GM12872 (cell line): ENCODE measurements at regions not wholly inside any gene's neighbourhood (a gene's known extent, or its start where the extent isn't known, plus 50 kb on each side); places are given as distances from the start of the nearest gene placed in this dataset.

ENCODE experiments used
- TF ChIP-seq, protein P1 (sequence below): IDR thresholded peaks from 3 replicates; pipeline ENCODE4 v1.5.1; 2011; ENCODE audit warnings: low read depth, mild to moderate bottlenecking, low read length, moderate library complexity; ENCODE audit not compliant: insufficient read depth

DNA sequence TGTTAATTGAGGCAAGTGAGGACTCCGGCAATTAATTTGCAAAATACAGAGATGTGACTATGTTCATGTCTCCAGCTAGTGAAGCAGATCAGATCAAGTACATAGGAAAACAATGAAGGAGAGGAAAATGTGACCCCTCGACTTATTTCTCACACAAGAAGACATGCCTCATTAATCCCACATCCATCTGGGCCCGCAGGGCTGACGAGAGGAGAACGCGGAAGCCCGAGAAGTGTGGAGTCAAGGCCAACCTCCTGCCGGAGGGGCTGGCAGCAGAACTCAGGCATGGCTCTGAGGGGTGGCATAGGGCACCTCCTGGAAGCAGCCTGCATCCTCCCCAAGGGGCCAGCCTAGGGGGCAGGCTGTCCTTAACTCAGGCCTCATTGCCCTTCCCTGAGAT is 54.4 kb downstream of the ZNF503 start:
- TF ChIP-seq, protein P1, sequence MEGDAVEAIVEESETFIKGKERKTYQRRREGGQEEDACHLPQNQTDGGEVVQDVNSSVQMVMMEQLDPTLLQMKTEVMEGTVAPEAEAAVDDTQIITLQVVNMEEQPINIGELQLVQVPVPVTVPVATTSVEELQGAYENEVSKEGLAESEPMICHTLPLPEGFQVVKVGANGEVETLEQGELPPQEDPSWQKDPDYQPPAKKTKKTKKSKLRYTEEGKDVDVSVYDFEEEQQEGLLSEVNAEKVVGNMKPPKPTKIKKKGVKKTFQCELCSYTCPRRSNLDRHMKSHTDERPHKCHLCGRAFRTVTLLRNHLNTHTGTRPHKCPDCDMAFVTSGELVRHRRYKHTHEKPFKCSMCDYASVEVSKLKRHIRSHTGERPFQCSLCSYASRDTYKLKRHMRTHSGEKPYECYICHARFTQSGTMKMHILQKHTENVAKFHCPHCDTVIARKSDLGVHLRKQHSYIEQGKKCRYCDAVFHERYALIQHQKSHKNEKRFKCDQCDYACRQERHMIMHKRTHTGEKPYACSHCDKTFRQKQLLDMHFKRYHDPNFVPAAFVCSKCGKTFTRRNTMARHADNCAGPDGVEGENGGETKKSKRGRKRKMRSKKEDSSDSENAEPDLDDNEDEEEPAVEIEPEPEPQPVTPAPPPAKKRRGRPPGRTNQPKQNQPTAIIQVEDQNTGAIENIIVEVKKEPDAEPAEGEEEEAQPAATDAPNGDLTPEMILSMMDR, result no peak

DNA sequence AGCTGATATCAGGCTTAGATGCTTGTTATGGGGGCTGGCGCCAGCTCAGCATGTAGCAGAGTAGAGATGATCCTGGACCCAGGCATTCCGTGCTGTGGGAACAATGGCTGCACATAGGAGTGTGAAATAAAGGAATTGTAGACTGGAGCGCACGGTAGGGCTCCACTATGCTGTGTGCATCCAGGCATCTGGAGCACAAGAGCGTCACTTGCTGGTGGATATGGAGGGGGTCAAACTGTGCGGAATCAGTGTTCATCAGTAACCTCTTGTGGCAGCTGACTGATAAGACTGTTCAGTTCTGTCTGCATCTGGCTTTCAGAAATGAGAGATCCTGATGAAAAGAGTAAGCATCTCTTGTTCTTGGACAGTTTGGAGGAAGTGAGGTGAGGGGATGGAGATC is 55.8 kb downstream of the ZNF503 start:
- TF ChIP-seq, protein P1, result no peak

DNA sequence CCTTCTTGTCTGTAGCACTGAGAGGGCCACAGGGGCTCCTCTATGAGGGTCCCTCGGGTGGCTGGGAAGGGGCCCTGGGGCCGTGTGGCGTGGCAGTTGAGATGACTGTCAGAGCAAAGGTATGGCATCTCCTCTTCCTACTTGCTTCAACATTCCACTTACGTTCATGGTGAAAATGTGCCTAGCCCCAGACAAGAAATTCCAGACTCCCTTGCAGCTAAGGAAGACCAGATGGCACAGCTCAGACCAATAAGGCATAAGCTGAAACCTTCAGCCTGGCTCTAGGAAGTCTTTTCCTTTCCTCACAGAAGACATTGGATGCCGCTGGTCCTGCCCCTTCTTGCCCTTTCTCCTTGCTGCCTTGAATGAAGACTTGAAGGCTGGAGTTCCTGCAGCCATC is 57.4 kb downstream of the ZNF503 start:
- TF ChIP-seq, protein P1, result no peak

DNA sequence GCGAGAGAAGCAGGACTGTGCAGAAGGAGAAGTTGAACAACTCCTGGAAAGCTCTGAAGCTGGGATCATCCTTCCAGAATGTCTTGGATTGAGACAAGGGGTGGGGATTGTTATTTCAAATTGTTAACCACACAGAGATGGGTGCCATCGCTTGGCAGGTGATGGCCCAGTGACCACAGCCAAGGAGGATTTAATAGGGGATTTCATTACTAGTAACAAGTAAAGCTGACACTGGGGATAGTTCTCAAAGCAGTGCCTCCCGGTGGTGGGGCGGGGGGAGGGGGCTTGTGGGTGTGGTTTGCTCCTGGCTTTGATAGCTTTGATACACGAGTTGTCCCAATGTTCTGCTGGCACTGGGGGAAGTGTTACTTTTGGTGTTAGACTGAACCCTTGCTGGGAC is 59.2 kb downstream of the ZNF503 start:
- TF ChIP-seq, protein P1, result no peak

DNA sequence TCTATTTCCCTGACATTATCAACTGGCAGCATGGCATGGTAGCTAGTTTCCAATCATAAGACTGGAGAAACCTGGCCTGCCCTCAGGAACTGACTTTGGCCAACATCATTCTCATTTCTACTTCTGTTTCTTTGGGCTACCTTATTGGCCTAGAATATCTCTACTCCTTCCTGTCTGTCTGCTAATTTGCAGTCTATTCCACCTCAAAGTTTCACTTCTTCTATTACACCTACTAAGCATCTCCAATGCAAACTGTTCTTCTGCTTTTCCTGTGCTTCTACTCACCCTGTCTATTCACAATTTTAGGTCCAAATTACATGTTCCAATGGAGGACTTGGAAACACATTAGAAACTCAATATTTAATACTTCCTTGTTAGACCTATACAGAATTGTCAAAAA is 65.6 kb downstream of the ZNF503 start:
- TF ChIP-seq, protein P1, result no peak

DNA sequence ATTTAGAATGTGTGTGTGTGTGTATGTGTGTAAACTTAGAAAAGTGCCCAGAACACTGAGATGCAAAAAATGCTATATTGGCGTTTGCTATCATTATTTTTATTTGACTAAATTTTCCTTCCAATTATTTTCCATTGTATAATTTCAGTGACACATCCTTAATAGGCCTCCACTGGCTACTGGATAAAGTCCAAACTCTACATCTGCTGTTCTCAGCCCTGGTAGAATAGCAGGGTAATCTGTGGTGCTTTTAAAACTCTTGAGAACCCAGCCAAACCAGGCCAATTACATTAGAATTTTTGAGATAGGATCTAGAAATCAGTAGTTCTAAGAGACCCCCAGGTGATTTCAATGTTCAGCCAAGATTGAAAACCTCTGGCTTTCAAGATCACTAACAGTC is 66.4 kb downstream of the ZNF503 start:
- TF ChIP-seq, protein P1, result no peak

DNA sequence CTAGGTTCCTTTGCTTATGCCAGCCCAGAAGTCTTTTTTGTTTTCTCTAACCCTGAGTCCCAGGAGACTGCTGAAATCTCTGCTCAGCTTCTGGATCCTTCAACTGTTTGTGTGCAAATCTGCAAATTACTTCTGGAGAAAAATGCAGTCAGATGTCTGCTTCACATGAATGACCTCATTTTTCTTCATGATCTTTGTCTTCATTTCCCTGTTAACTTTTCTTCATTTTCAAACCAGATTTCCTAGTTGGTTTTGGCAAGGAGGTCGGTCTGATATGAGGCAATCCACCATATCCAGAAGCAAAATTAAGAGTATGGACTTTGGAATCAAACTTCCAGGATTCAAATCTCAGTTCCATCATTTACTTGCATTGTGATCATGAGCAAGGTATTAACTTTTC is 66.8 kb downstream of the ZNF503 start:
- TF ChIP-seq, protein P1, result no peak

DNA sequence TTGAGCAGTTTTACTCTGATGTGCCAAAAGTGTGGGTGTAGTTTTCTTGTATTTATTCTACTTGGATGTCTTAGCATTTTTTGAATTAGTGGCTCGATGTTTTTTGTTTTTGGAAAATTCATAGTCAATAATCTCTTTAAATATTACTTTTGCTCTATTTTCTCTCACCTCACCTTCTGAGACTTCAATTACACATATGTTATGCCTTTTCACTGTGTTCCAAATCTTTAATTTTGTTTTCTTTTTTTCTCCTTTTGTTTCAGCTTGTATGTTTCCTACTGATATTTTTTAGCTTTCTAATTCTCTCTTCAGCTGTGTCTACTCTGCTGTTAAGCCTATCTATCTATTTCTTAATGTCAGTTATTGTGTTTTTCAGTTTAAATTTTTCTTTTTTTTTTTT is 69.5 kb downstream of the ZNF503 start:
- TF ChIP-seq, protein P1, result no peak
